ENCODE measurements at regions not wholly inside any gene's neighbourhood (a gene's known extent, or its start where the extent isn't known, plus 50 kb on each side); places are given as distances from the start of the nearest gene placed in this dataset.
"Not testable (repeated sequence)": the region's sequence is repeated elsewhere in the genome, so short reads cannot be mapped to it uniquely, and the experiment has no call there.

- no peak overlapping the region for H3K4me3 ChIP-seq (ENCODE audit: low read length)
- peaks cover 7% of the 10 kb centered on the region for H3K4me1 ChIP-seq (ENCODE audit: low read length)
- no peaks in the 10 kb centered on the region for H3K9me3 ChIP-seq (ENCODE audit: insufficient read depth, low read length)
- H3K9ac ChIP-seq (ENCODE audit: low read length), result no peak overlapping the region
- H3K36me3 ChIP-seq (replicated peaks; ENCODE audit: low read depth, low read length), result no peaks in the 10 kb centered on the region
- no peak overlapping the region for H2AFZ ChIP-seq (ENCODE audit: low read depth, low read length)
- no peak overlapping the region for H3K27ac ChIP-seq (ENCODE audit: low read length)
- H4K20me1 ChIP-seq (ENCODE audit: insufficient read depth, low read length), result no peaks in the 10 kb centered on the region
- 0 out of 2 replicates have a peak, but pooled peaks cover 7% of the 10 kb centered on the region for H3K27me3 ChIP-seq (ENCODE audit: low read depth, low read length)
- peak overlapping the region; percentile 20 for H3K4me2 ChIP-seq (ENCODE audit: low read length)
- TF ChIP-seq EZH2phosphoT487 (IDR thresholded peaks at IDR 0.05; ENCODE audit: low read depth) (no peak), CTCF (IDR thresholded peaks at IDR 0.05; ENCODE audit: low read depth, low read length) (no peak)
- H3K79me2 ChIP-seq (ENCODE audit: low read length), result no peaks in the 10 kb centered on the region
These were observed 75.9 kb upstream of the HDDC2 start for GRCh38 chr6:125377621-125378020.

- Histone ChIP-seq H4K20me1 (ENCODE audit: insufficient read depth, low read length) (no peaks in the 10 kb centered on the region), H3K4me2 (ENCODE audit: low read length) (no peak overlapping the region), H3K4me1 (ENCODE audit: low read length) (peaks cover 7% of the 10 kb centered on the region), H2AFZ (ENCODE audit: low read depth, low read length) (no peak overlapping the region), H3K9ac (ENCODE audit: low read length) (no peak overlapping the region), H3K9me3 (ENCODE audit: insufficient read depth, low read length) (no peaks in the 10 kb centered on the region), H3K79me2 (ENCODE audit: low read length) (no peaks in the 10 kb centered on the region), H3K27ac (ENCODE audit: low read length) (no peak overlapping the region), H3K4me3 (ENCODE audit: low read length) (no peak overlapping the region), H3K36me3 (replicated peaks; ENCODE audit: low read depth, low read length) (no peaks in the 10 kb centered on the region), H3K27me3 (ENCODE audit: low read depth, low read length) (0 out of 2 replicates have a peak, but pooled peaks cover 7% of the 10 kb centered on the region)
- TF ChIP-seq CTCF (IDR thresholded peaks at IDR 0.05; ENCODE audit: low read depth, low read length) (no peak), EZH2phosphoT487 (IDR thresholded peaks at IDR 0.05; ENCODE audit: low read depth) (no peak)
These were observed 77.4 kb upstream of the HDDC2 start for GRCh38 chr6:125379174-125379573.

- H3K4me1 ChIP-seq (ENCODE audit: low read length), result peaks cover 7% of the 10 kb centered on the region
- no peaks in the 10 kb centered on the region for H3K79me2 ChIP-seq (ENCODE audit: low read length)
- H3K36me3 ChIP-seq (replicated peaks; ENCODE audit: low read depth, low read length), result no peaks in the 10 kb centered on the region
- no peak overlapping the region for H2AFZ ChIP-seq (ENCODE audit: low read depth, low read length)
- no peaks in the 10 kb centered on the region for H4K20me1 ChIP-seq (ENCODE audit: insufficient read depth, low read length)
- no peaks in the 10 kb centered on the region for H3K9me3 ChIP-seq (ENCODE audit: insufficient read depth, low read length)
- no peak overlapping the region for H3K9ac ChIP-seq (ENCODE audit: low read length)
- no peak overlapping the region for H3K4me2 ChIP-seq (ENCODE audit: low read length)
- 0 out of 2 replicates have a peak, but pooled peaks cover 7% of the 10 kb centered on the region for H3K27me3 ChIP-seq (ENCODE audit: low read depth, low read length)
- TF ChIP-seq EZH2phosphoT487 (IDR thresholded peaks at IDR 0.05; ENCODE audit: low read depth) (no peak), CTCF (IDR thresholded peaks at IDR 0.05; ENCODE audit: low read depth, low read length) (no peak)
- no peak overlapping the region for H3K27ac ChIP-seq (ENCODE audit: low read length)
- H3K4me3 ChIP-seq (ENCODE audit: low read length), result no peak overlapping the region
These were observed 78.7 kb upstream of the HDDC2 start for GRCh38 chr6:125380474-125380873.

- not testable (repeated sequence) for H3K79me2 ChIP-seq (ENCODE audit: low read length); H3K9me3 ChIP-seq (ENCODE audit: insufficient read depth, low read length); H3K27ac ChIP-seq (ENCODE audit: low read length); H3K4me3 ChIP-seq (ENCODE audit: low read length); H4K20me1 ChIP-seq (ENCODE audit: insufficient read depth, low read length); H3K4me1 ChIP-seq (ENCODE audit: low read length); H3K27me3 ChIP-seq (ENCODE audit: low read depth, low read length); H3K36me3 ChIP-seq (replicated peaks; ENCODE audit: low read depth, low read length); H3K4me2 ChIP-seq (ENCODE audit: low read length); H2AFZ ChIP-seq (ENCODE audit: low read depth, low read length); H3K9ac ChIP-seq (ENCODE audit: low read length)
These were observed 84.6 kb upstream of the HDDC2 start for GRCh38 chr6:125386337-125386736.

- Histone ChIP-seq H3K27me3 (ENCODE audit: low read depth, low read length) (no peaks in the 10 kb centered on the region), H3K27ac (ENCODE audit: low read length) (no peak overlapping the region), H4K20me1 (ENCODE audit: insufficient read depth, low read length) (no peaks in the 10 kb centered on the region), H3K9ac (ENCODE audit: low read length) (no peak overlapping the region), H3K4me3 (ENCODE audit: low read length) (no peak overlapping the region), H3K4me1 (ENCODE audit: low read length) (peaks cover 15% of the 10 kb centered on the region), H3K36me3 (replicated peaks; ENCODE audit: low read depth, low read length) (no peaks in the 10 kb centered on the region), H3K4me2 (ENCODE audit: low read length) (no peak overlapping the region), H2AFZ (ENCODE audit: low read depth, low read length) (no peak overlapping the region), H3K79me2 (ENCODE audit: low read length) (no peaks in the 10 kb centered on the region), H3K9me3 (ENCODE audit: insufficient read depth, low read length) (no peaks in the 10 kb centered on the region)
- TF ChIP-seq EZH2phosphoT487 (IDR thresholded peaks at IDR 0.05; ENCODE audit: low read depth) (no peak), CTCF (IDR thresholded peaks at IDR 0.05; ENCODE audit: low read depth, low read length) (no peak)
These were observed 90.9 kb upstream of the HDDC2 start for GRCh38 chr6:125392682-125393081.

Data from OCI-LY3 (cell line).